ENCODE measurements at regions not wholly inside any gene's neighbourhood (a gene's known extent, or its start where the extent isn't known, plus 50 kb on each side); places are given as distances from the start of the nearest gene placed in this dataset.

DNA sequence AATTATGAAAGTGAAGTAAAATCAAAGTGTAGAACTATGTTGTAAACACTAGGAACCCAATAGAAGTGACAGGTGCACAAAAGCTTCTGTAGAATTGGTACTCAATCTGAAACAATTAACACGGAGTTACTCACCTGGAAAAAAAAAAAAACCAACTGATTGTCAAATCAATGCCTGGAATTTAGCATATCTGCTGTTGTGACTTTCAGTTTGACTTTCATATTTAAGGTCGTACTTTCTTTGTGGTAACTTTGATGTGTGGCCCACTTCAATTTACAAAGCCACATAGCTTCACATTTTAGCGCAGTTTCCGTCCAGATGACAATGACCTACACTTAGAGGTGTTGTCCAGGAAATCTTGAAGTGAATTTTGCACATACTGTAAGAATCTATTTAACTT, 1124.9 kb downstream of the STIM2 start (continued):
- TF ChIP-seq, protein P1, sequence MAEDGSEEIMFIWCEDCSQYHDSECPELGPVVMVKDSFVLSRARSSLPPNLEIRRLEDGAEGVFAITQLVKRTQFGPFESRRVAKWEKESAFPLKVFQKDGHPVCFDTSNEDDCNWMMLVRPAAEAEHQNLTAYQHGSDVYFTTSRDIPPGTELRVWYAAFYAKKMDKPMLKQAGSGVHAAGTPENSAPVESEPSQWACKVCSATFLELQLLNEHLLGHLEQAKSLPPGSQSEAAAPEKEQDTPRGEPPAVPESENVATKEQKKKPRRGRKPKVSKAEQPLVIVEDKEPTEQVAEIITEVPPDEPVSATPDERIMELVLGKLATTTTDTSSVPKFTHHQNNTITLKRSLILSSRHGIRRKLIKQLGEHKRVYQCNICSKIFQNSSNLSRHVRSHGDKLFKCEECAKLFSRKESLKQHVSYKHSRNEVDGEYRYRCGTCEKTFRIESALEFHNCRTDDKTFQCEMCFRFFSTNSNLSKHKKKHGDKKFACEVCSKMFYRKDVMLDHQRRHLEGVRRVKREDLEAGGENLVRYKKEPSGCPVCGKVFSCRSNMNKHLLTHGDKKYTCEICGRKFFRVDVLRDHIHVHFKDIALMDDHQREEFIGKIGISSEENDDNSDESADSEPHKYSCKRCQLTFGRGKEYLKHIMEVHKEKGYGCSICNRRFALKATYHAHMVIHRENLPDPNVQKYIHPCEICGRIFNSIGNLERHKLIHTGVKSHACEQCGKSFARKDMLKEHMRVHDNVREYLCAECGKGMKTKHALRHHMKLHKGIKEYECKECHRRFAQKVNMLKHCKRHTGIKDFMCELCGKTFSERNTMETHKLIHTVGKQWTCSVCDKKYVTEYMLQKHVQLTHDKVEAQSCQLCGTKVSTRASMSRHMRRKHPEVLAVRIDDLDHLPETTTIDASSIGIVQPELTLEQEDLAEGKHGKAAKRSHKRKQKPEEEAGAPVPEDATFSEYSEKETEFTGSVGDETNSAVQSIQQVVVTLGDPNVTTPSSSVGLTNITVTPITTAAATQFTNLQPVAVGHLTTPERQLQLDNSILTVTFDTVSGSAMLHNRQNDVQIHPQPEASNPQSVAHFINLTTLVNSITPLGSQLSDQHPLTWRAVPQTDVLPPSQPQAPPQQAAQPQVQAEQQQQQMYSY (CRISPR knock-in tag; IDR thresholded peaks at IDR 0.05) = no peak
- TF ChIP-seq GABPA (IDR thresholded peaks at IDR 0.05; ENCODE audit: low read depth) (no peak), POU2F2 (IDR thresholded peaks at IDR 0.05; ENCODE audit: borderline replicate concordance, low read depth, low read length) (no peak), ZNF622 (IDR thresholded peaks at IDR 0.05) (no peak), BCL11A (IDR thresholded peaks at IDR 0.05; ENCODE audit: low read depth, low read length) (0 out of 2 replicates have a peak, but pooled peaks have one; percentile 17), CREB1 (IDR thresholded peaks at IDR 0.05; ENCODE audit: low read depth) (no peak), STAT3 (IDR thresholded peaks at IDR 0.05; ENCODE audit: low read depth, low read length) (no peak), BMI1 (IDR thresholded peaks at IDR 0.05; ENCODE audit: borderline replicate concordance) (no peak), HDGF (IDR thresholded peaks at IDR 0.05) (no peak), RBBP5 (conservative IDR thresholded peaks at IDR 0.05) (no peak), NR2F1 (conservative IDR thresholded peaks at IDR 0.05) (peak; percentile 23; the same call in 1 of the 2 replicates), POLR2A (IDR thresholded peaks at IDR 0.05; ENCODE audit: low read depth, low read length) (no peak), NFYA (IDR thresholded peaks at IDR 0.05; ENCODE audit: borderline replicate concordance, low read depth, low read length) (no peak), BHLHE40 (IDR thresholded peaks at IDR 0.05; ENCODE audit: borderline replicate concordance in 1 of 2, low read depth in 2 of 2, low read length in 1 of 2) (peak in 1 of 2 experiments; percentile 11; a peak in 1 of 4 replicates), ZBED1 (IDR thresholded peaks at IDR 0.05; ENCODE audit: borderline replicate concordance) (no peak), ZNF384 (IDR thresholded peaks at IDR 0.05; ENCODE audit: borderline replicate concordance, low read depth, low read length) (peak; percentile 53; the same call in 1 of the 2 replicates), RAD21 (IDR thresholded peaks at IDR 0.05; ENCODE audit: insufficient read depth, low read depth, low read length) (no peak), IRF4 (IDR thresholded peaks at IDR 0.05; ENCODE audit: low read depth, low read length) (no peak)
- TF ChIP-seq, protein P2, sequence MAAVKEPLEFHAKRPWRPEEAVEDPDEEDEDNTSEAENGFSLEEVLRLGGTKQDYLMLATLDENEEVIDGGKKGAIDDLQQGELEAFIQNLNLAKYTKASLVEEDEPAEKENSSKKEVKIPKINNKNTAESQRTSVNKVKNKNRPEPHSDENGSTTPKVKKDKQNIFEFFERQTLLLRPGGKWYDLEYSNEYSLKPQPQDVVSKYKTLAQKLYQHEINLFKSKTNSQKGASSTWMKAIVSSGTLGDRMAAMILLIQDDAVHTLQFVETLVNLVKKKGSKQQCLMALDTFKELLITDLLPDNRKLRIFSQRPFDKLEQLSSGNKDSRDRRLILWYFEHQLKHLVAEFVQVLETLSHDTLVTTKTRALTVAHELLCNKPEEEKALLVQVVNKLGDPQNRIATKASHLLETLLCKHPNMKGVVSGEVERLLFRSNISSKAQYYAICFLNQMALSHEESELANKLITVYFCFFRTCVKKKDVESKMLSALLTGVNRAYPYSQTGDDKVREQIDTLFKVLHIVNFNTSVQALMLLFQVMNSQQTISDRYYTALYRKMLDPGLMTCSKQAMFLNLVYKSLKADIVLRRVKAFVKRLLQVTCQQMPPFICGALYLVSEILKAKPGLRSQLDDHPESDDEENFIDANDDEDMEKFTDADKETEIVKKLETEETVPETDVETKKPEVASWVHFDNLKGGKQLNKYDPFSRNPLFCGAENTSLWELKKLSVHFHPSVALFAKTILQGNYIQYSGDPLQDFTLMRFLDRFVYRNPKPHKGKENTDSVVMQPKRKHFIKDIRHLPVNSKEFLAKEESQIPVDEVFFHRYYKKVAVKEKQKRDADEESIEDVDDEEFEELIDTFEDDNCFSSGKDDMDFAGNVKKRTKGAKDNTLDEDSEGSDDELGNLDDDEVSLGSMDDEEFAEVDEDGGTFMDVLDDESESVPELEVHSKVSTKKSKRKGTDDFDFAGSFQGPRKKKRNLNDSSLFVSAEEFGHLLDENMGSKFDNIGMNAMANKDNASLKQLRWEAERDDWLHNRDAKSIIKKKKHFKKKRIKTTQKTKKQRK (IDR thresholded peaks at IDR 0.05; ENCODE audit: low read depth, low read length) = no peak
- TF ChIP-seq, protein P3, sequence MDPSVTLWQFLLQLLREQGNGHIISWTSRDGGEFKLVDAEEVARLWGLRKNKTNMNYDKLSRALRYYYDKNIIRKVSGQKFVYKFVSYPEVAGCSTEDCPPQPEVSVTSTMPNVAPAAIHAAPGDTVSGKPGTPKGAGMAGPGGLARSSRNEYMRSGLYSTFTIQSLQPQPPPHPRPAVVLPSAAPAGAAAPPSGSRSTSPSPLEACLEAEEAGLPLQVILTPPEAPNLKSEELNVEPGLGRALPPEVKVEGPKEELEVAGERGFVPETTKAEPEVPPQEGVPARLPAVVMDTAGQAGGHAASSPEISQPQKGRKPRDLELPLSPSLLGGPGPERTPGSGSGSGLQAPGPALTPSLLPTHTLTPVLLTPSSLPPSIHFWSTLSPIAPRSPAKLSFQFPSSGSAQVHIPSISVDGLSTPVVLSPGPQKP (IDR thresholded peaks at IDR 0.05; ENCODE audit: low read depth, low read length) = no peak
- TF ChIP-seq, protein P4, sequence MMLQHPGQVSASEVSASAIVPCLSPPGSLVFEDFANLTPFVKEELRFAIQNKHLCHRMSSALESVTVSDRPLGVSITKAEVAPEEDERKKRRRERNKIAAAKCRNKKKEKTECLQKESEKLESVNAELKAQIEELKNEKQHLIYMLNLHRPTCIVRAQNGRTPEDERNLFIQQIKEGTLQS (IDR thresholded peaks at IDR 0.05; ENCODE audit: borderline replicate concordance, extremely low read depth, low read depth, low read length) = no peak
- TF ChIP-seq, protein P5, sequence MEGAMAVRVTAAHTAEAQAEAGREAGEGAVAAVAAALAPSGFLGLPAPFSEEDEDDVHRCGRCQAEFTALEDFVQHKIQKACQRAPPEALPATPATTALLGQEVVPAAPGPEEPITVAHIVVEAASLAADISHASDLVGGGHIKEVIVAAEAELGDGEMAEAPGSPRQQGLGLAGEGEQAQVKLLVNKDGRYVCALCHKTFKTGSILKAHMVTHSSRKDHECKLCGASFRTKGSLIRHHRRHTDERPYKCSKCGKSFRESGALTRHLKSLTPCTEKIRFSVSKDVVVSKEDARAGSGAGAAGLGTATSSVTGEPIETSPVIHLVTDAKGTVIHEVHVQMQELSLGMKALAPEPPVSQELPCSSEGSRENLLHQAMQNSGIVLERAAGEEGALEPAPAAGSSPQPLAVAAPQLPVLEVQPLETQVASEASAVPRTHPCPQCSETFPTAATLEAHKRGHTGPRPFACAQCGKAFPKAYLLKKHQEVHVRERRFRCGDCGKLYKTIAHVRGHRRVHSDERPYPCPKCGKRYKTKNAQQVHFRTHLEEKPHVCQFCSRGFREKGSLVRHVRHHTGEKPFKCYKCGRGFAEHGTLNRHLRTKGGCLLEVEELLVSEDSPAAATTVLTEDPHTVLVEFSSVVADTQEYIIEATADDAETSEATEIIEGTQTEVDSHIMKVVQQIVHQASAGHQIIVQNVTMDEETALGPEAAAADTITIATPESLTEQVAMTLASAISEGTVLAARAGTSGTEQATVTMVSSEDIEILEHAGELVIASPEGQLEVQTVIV (IDR thresholded peaks at IDR 0.05; ENCODE audit: borderline replicate concordance, partially characterized antibody) = no peak

Data from GM12878 (cell line).